T-helper 2 cell (primary cell): ENCODE measurements at regions not wholly inside any gene's neighbourhood (a gene's known extent, or its start where the extent isn't known, plus 50 kb on each side); places are given as distances from the start of the nearest gene placed in this dataset.

Experiments
- DNase-seq, 5 experiments: peaks; one replicate each; pipeline versions ENCODE4 v3.0.0 to v3.0.0-alpha.2; 2012 to 2022

DNA sequence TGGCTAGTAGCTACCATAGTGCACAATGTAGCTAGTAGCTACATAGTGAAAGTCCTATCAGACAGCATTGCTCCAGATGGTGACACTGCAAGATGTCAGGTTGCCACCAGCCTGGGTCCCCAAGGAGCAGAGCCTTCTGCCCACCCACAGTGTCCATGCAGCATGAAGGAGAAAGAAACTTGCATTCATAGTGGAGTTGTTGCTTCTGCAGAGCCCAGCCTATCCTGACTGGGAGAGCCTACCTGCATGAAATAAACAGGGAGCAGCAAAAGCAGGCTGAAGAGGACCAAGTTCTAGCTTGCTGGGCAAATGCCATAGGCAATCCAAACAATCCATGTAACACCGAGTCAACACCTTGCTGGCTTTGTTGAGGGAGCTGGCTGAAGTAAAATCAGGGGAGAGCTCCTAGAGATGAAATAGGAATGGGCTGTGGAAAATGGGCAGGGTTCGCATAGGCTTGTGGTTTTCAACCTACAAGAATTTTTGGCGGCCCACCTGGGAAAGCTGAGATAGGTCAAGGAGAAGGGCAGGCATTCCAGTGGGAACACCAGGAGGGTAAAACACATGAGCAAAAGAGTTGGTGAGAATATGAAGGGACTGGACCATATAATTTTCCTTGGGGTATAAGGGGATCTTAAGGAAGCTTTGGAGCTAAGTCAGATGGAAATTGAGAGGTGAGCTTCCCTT is 195.8 kb downstream of the CYP26B1 start:
- no peak for DNase-seq

GRCh38 chr2:71951083-71951468 is 196.6 kb downstream of the CYP26B1 start:
- DNase-seq = no peak

GRCh38 chr2:71950256-71951082 is 197.2 kb downstream of the CYP26B1 start:
- DNase-seq = no peak

DNA sequence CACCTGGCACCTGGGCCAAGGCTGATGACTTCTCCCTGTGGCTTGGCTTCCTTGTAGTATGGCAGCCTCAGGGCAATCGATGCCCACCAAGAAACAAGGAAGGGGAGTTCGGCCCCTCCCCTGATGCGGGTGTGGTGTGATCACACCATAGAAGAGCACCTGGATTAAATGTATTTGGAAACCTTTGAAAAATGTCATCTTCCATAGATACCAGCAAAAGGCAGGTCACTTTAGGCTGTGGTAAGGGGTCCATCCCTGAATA is 198.2 kb downstream of the CYP26B1 start:
- no peak for DNase-seq

GRCh38 chr2:71948781-71949536 is 198.7 kb downstream of the CYP26B1 start:
- DNase-seq = no peak

DNA sequence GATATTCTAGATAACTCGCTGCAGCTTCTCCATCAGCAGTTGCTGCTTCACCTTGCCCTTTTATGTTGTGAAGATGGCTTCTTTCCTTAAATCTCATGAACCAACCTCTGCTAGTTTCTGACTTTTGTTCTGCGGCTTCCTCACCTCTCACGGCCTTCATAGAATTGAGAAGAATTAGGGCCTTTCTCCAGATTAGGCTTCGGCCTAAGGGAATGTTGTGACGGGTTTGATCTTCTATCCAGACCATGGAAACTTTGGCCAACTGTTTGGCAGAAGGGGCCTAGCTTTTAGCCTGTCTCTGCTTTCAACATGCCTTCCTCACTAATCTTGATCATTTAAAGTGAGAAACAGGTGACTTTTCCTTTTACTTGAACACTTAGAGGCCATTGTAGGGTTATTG is 199.9 kb downstream of the CYP26B1 start:
- no peak for DNase-seq

DNA sequence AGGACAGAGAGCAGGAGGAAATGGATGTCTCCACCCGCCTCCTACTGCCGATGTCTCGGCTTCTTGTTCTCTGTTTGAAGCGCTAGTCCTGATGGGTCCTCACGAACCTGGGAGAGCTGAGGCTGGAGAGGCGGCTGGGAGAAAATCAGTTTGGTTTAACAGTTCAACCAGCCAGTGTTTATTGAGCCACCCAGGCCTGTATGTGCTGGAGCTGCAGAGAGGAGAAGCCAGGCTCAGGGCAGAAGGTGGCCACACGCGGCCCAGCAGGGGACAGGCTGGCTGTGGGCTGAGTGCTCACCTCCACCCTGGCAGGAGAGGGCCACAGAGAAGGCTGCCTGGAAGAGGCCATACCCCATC is 202.1 kb downstream of the CYP26B1 start:
- DNase-seq = no peak

DNA sequence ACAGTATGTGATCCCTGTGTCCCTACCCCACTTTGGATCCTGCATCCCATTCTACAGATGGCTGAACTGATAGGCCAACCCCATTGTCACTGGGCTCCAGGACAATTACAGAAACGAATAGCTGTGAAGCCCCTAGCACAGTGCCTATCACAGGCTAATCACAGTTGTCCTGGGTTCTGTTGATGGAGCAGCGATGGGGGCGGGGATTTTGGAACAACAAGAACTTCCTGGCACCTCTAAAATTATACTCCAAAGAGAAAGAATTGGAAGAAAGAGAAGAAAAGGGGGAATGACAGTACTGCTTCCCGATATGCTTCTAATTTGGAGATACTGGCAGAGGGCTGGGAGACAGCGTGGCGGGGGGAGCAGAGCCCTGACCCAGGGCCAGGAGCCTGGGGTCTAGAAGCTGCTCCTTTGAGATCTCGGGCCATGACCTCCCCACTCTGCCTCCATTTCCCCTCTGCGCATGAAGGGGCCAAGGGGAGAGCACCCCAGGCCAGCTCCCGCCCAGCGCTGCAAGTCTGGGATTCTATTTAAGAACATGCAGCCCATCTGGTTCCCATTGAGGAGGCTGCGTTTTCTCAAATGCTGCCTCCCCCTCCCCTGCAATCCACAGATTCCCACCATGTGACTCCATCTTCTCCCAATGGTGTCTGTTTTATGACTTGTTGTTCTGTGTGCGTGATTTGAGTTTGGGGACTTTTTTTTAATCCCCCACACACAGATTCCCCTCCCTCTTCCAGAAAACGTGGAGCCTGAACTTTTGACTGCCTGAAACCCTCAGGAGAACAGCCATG is 202.7 kb downstream of the CYP26B1 start:
- DNase-seq = no peak

DNA sequence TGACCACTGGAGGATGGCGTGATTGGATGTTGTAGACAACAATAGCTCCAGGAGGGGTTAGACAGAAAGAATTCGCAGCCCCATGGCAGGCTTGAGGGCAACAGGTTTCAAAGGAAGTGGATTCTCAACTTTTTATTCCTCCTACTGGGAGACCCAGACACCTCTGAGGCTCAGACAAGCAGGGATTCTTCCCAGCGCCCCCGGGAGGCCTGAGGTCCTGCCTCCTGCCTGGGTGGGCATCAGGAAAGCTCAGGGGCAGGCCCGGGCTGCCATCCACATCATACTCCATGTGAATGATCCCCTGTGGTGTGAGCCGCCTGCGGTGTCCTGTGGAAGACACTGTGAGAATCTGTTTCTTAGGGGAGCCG is 203.5 kb downstream of the CYP26B1 start:
- no peak for DNase-seq

DNA sequence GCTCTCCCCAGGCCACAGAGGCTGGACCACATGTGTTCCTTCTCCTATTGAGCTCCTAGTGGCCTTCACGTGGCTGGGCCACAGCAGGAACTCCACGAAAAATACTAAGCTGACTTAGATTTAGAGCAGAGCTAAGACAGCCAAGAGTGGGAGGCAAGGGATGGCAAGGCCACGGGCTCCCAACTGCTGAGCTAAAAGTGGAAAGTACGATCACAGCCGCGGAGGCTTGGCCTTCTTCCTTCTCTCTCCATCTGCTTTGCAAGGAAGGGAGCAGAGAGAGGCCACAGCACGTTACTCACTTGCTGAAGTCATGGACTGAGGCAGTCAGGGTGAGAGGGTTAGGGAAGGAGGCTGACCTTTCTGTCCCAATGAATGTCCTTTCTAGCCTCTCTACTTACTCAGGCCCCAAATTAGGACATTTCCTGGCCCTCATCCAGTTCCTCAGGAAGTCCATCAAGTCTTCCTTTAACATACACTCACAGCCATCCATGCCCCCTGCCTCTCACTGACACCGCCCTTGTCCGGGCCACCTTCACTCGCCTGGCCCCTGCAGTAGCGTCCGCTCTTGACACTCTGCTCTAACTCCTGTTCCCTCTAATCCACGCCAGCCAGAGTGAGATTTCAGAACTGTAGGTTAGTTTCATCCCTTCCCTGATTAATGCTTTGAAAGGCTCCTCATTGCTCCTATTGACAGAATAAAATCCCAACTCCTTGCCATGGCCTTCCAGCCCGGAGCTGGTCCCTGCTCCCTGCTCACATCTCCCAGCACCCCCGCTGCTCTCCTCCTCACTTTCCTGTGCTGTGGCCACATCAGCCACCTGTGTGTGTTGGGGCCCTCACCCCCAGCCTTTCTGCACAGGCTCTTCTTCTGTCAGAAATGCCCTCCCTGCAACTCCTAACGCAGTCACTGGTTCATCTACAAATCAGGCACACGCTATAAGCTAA is 204.2 kb downstream of the CYP26B1 start:
- no peak for DNase-seq

DNA sequence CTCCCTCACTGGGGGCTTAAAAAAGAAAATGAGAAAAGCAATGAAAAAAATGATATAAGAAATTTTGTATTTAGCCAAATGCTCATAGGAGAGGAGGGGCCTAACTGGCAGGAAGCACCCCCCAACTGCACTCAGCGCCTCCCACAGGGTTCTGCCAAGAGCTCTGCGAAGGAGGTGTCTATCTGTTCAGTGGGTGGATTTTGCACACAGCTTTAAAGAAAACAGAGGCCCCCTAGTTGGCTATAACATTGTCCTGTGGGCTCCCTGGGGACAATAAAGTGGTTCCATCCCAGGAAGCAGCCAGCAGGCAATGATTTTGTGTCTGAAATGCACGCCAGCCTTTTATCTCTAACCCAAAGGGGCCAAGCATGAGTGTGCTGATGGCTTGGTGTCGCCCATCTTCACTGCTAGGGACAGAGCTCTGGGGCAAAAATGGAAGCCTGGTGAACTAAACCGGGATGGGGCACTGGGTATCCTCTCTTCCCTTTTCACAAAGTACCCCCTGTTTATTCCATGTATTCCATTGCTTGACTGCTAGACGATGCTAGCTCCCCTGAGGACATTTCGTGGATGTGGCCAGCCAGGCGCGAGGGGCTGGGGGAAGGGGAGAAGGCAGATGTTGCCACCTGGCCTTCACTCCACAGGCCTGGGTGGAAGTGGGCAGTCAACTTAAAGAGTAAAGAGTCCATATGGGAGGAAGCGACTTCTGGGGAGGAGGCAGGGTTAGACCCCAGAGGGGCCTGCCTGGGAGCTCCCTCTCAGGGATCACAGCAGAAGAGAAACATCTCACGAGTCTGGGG is 205.7 kb downstream of the CYP26B1 start:
- DNase-seq = no peak

GRCh38 chr2:71940695-71941094 is 207.0 kb downstream of the CYP26B1 start:
- DNase-seq = no peak

DNA sequence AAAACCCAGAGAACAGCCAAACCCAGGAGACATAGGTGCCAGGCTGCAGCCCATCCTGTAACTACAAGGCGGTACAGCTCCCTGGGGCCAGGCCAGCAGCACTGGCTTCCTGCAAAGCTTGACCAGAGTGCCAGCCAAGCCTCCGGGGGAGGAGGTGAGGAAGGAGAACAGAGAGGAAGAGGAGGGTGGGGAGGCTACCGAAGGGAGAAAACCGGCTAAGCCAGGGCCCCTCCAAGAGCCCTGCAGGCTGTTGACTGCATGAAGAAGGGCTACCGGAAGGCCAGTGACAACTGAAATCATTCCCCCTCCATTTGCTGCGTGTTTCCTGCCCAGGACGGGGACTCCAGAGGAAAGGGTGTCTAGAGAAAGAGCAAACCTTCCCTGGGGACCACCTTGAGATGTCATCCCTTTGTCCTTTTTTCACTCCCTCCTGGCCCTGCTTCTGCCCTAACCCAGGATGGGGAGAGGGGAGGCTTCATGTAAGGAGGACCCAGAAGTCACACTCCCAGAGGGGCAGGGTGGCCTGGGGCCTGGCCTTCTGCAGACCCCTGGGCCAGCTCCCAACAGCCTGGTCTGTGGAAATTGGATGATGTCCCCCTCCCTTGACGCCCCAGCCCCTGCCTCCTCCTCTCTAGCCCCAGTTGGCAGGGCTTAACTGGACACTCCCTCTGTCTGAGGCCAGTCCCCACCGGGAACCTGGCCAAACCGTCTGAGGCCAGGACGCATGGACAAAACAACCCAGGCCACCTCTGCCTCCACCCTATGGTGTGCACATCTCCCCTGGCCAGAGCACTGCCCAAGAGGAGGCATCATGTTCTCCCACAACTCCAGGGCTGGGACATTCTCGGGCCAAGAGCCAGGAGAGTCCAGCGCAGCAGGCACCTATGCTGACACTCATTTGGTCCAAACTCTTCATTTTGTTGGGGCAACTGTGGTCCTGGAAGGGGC is 207.8 kb downstream of the CYP26B1 start:
- DNase-seq = no peak

- DNase-seq = no peak
These were observed 208.7 kb downstream of the CYP26B1 start for GRCh38 chr2:71938659-71939587.

- no peak for DNase-seq
These were observed 209.6 kb downstream of the CYP26B1 start for GRCh38 chr2:71938108-71938507.

- no peak for DNase-seq
These were observed 210.3 kb downstream of the CYP26B1 start for GRCh38 chr2:71937396-71937795.

DNA sequence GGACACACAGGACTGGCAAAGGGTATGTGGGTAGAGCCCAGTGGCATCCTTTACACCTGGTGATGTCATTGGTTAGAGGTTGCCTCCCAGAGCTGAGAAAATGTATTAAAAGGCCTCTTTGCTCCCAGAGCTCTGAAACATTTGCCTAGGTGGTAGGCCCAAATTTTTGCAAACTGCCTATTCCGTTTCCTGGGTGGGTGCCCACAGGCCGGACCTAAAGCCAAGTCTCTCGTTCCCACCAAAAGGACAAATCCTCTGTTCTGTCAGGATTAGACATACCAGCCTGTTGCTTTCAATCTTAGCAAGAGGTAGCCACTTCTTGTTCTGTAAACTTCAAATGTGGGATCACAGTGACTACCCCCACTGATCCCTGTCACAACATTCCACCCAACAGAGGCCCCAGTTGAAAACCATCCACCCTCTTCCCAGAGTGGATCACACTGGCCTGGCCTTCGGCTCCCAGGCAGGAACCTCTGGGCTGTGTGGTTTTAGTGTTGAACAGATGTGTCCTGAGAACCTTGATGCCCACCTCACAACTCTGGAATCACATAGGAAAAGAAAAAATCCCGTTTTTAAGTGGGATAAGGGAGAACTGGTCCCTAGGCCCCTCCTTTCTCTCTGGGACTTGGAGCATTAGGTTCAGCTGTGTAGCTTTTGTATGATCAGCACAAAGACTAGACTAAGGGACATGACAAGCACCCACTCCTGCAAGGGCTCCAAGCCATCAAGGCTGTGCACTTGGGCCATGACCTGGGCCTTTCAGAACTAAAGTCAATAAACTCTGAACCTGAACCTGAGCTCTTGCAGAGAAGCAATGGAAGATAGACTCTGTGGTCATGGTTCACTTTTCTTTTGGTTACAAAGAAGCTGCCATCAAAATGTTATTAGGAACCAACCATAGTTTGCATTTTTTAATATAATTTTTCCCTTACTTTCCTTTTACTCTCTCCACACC is 211.3 kb downstream of the CYP26B1 start:
- no peak for DNase-seq
